GM12878 (cell line): ENCODE measurements at regions not wholly inside any gene's neighbourhood (a gene's known extent, or its start where the extent isn't known, plus 50 kb on each side); places are given as distances from the start of the nearest gene placed in this dataset.

Experiments
- ATAC-seq: fragments of 200-7000 bp; cut with Tn5 transposase; 3 replicates; pipeline ENCODE4 v1.9.1; 2020; ENCODE audit warnings: mild to moderate bottlenecking, moderate library complexity
- BruUV-seq: library from RNA; stranded (reverse); fragments of 400-500 nt; replicated peaks from 2 replicates; lab custom pipeline; 2021; lab: Mats Ljungman, UMichigan
- CTCF ChIA-PET: fragments of 300-600 bp; sonication (Branson Sonifier 250); formaldehyde crosslinking; extraction: SDS; loops from one replicate; lab custom pipeline; 2021; ENCODE audit warnings: inconsistent platforms; lab: Yijun Ruan, JAX
- POLR2A ChIA-PET: fragments of 350-600 bp; formaldehyde crosslinking; extraction: SDS; loops from one replicate; lab custom pipeline; 2021; ENCODE audit warnings: inconsistent platforms; lab: Charles Lee
- RAD21 ChIA-PET: fragments of 300-600 bp; sonication (Branson Sonifier 250); formaldehyde crosslinking; loops from one replicate; lab custom pipeline; 2023; ENCODE audit warnings: antibody characterized with exemption; ENCODE audit not compliant: unreplicated experiment; lab: Charles Lee
- SMC1A ChIA-PET: fragments of 300-600 bp; sonication (Branson Sonifier 250); formaldehyde crosslinking; loops from one replicate; lab custom pipeline; 2023; ENCODE audit not compliant: unreplicated experiment, uncharacterized antibody; lab: Charles Lee
- DNase-seq: peaks from one replicate; pipeline ENCODE4 v3.0.0-alpha.2; 2011; ENCODE audit warnings: low read depth, low spot score
- FAIRE-seq: peaks from 3 replicates; lab custom pipeline; 2011; peaks lifted over from hg19 to GRCh38; lab: Jason Lieb, UNC
- H2AFZ ChIP-seq: 2 replicates; pipeline ENCODE4 v1.6.0; 2011; ENCODE audit warnings: low read depth, low read length, control low read depth; ENCODE audit not compliant: control insufficient read depth
- H3K27ac ChIP-seq: 2 replicates; pipeline ENCODE4 v1.5.1; 2011; ENCODE audit warnings: control low read depth; ENCODE audit not compliant: control insufficient read depth, insufficient read depth
- H3K27me3 ChIP-seq, 2 experiments: replicated peaks in 1 of 2; 2 replicates each; pipeline versions ENCODE4 v1.6.0 to v1.6.1; 2011; ENCODE audit warnings: low read length in 1 of 2; ENCODE audit not compliant: control insufficient read depth in 2 of 2, insufficient read depth in 2 of 2
- H3K36me3 ChIP-seq, 2 experiments: 2 replicates each; pipeline ENCODE4 v1.5.1; 2011; ENCODE audit warnings: low read length in 1 of 2; ENCODE audit not compliant: control insufficient read depth in 2 of 2, insufficient read depth in 2 of 2
- H3K4me1 ChIP-seq: 2 replicates; pipeline ENCODE4 v1.6.1; 2011; ENCODE audit warnings: mild to moderate bottlenecking, low read length, moderate library complexity, mixed read lengths; ENCODE audit not compliant: control insufficient read depth, insufficient read depth
- H3K4me2 ChIP-seq: 2 replicates; pipeline ENCODE4 v1.6.0; 2011; ENCODE audit warnings: control low read depth; ENCODE audit not compliant: control insufficient read depth, insufficient read depth
- H3K4me3 ChIP-seq: fragments of 200-600 bp; sonication (generic); 2 replicates; pipeline ENCODE4 v1.5.1; 2016
- H3K79me2 ChIP-seq: 2 replicates; pipeline ENCODE4 v1.6.0; 2011; ENCODE audit warnings: low read length; ENCODE audit not compliant: control insufficient read depth, insufficient read depth
- H3K9ac ChIP-seq: 2 replicates; pipeline ENCODE4 v1.8.0; 2011; ENCODE audit warnings: low read length, control low read depth, mixed read lengths; ENCODE audit not compliant: control insufficient read depth, insufficient read depth
- H3K9me3 ChIP-seq: replicated peaks from 3 replicates; pipeline ENCODE4 v1.5.1; 2011; ENCODE audit warnings: mild to moderate bottlenecking, low read length; ENCODE audit not compliant: control insufficient read depth, insufficient read depth
- H4K20me1 ChIP-seq: 2 replicates; pipeline ENCODE4 v1.6.0; 2011; ENCODE audit not compliant: control insufficient read depth, insufficient read depth
- BRCA1 ChIP-seq: IDR thresholded peaks from 2 replicates; pipeline ENCODE4 v1.6.1; 2011; ENCODE audit warnings: low read depth, low read length, improper control_type of control experiment
- CBX3 ChIP-seq: fragments of 200-600 bp; sonication (generic); IDR thresholded peaks from 2 replicates; pipeline ENCODE4 v1.6.1; 2016; ENCODE audit warnings: low read depth, borderline replicate concordance
- E2F8 ChIP-seq: fragments of 450-650 bp; IDR thresholded peaks from 2 replicates; pipeline ENCODE4 v1.6.1; 2018; ENCODE audit warnings: mild to moderate bottlenecking, low read depth, moderate library complexity; ENCODE audit not compliant: partially characterized antibody
- IRF4 ChIP-seq: IDR thresholded peaks from 2 replicates; pipeline ENCODE4 v1.6.1; 2011; ENCODE audit warnings: low read depth, low read length
- KAT2A ChIP-seq: conservative IDR thresholded peaks from 2 replicates; pipeline ENCODE4 v1.6.1; 2011; ENCODE audit warnings: low read depth, low read length; ENCODE audit not compliant: control insufficient read depth
- PML ChIP-seq: IDR thresholded peaks from 2 replicates; pipeline ENCODE4 v1.6.1; 2012; ENCODE audit warnings: low read length, inconsistent platforms
- SIN3A ChIP-seq: IDR thresholded peaks from 2 replicates; pipeline ENCODE4 v1.6.1; 2012; ENCODE audit warnings: low read depth, low read length, improper control_type of control experiment
- SUPT20H ChIP-seq: IDR thresholded peaks from 2 replicates; pipeline ENCODE4 v1.6.1; 2011; ENCODE audit warnings: low read depth, mild to moderate bottlenecking, low read length, moderate library complexity, borderline replicate concordance; ENCODE audit not compliant: control insufficient read depth
- TCF3 ChIP-seq: IDR thresholded peaks from 2 replicates; pipeline ENCODE4 v1.6.1; 2012; ENCODE audit warnings: low read depth, mild to moderate bottlenecking, low read length, borderline replicate concordance; ENCODE audit not compliant: insufficient read depth
- ZNF274 ChIP-seq: IDR thresholded peaks from one replicate; pipeline ENCODE4 v1.8.0; 2011; ENCODE audit not compliant: insufficient read length, insufficient read depth
- WGBS: methylation state at CpG from one replicate; pipeline ENCODE4 v1.1.6; 2016; ENCODE audit warnings: low lambda C conversion rate; ENCODE audit not compliant: insufficient replicate concordance, insufficient coverage; ENCODE audit errors: missing lambda C conversion rate; 5-methylcytosine and 5-hydroxymethylcytosine counted together
- in situ Hi-C: fragments of 300-500 bp; cut with MboI; formaldehyde crosslinking; loops from 9 replicates; pipeline ENCODE4 v1.14.3; 2018; ENCODE audit warnings: mixed read lengths
- intact Hi-C: fragments of 100-400 bp; cut with micrococcal nuclease; formaldehyde crosslinking; loops from one replicate; pipeline ENCODE4 v1.14.2; 2022; ENCODE audit not compliant: unreplicated experiment

- ChIA-PET CTCF (no interaction called here), RAD21 (no interaction called here), POLR2A (no interaction called here), SMC1A (no interaction called here)
- DNase-seq (no peak), FAIRE-seq (no peak), ATAC-seq (no peak)
- Histone ChIP-seq H3K4me3 (no peak overlapping the region), H3K4me1 (no peaks in the 10 kb centered on the region), H3K27me3 (no peaks in the 10 kb centered on the region), H3K9me3 (no peaks in the 10 kb centered on the region), H3K27ac (no peak overlapping the region), H4K20me1 (no peaks in the 10 kb centered on the region), H3K36me3 (no peaks in the 10 kb centered on the region), H2AFZ (no peak overlapping the region), H3K4me2 (no peak overlapping the region), H3K79me2 (no peaks in the 10 kb centered on the region), H3K9ac (no peak overlapping the region)
- no TSS peak for BruUV-seq
- intact Hi-C loops: no loop called here
- 27% methylated on average over 3 of the region's 3 CpGs for WGBS
- TF ChIP-seq ZNF274 (no peak), CBX3 (no peak), KAT2A (no peak), PML (no peak), E2F8 (no peak), IRF4 (no peak), SIN3A (no peak), TCF3 (no peak), BRCA1 (no peak), SUPT20H (no peak)
- in situ Hi-C loops: no loop called here
These were observed 52.5 kb upstream of the BMPER start for GRCh38 chr7:33852838-33853237.
